ENCODE measurements at regions not wholly inside any gene's neighbourhood (a gene's known extent, or its start where the extent isn't known, plus 50 kb on each side); places are given as distances from the start of the nearest gene placed in this dataset.

DNA sequence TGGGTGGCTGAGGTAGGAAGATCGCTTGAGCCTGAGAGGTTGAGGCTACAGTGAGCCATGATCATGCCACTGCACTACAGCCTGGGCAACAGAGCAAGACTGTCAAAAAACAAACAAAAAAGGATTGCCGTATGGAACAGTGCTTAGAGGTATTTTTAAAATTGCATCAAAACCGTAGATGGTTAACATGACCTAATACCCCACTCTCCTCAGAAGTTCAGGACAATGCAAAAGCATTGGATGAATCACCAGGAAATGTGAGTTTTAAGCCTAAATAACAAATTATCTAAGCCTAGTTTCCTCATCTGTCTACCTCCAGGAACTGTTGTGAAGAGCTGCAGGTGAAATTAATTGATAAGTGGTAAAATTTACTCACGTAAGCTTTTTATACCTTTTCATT, 123.8 kb upstream of the ID4 start:
- TF ChIP-seq CTCF (IDR thresholded peaks at IDR 0.05; ENCODE audit: borderline replicate concordance, extremely low read depth, low read length, poor library complexity, severe bottlenecking) = no peak
- TF ChIP-seq EZH2 (IDR thresholded peaks at IDR 0.05; ENCODE audit: borderline replicate concordance, low read depth, low read length, severe bottlenecking) = no peak
